Coronary artery (tissue), 2 donors: ENCODE measurements at regions not wholly inside any gene's neighbourhood (a gene's known extent, or its start where the extent isn't known, plus 50 kb on each side); places are given as distances from the start of the nearest gene placed in this dataset.

Experiments
- DNase-seq: peaks from one replicate; pipeline ENCODE4 v3.0.0-alpha.2; 2017; ENCODE audit warnings: low spot score
- H3K27ac ChIP-seq, 2 donors: fragments of 200-600 bp; sonication (generic); one replicate each; pipeline ENCODE4 v1.5.1; 2016 to 2019
- H3K4me3 ChIP-seq: fragments of 200-600 bp; sonication (generic); 2 replicates; pipeline ENCODE4 v1.5.1; 2016; ENCODE audit warnings: mild to moderate bottlenecking, moderate library complexity
- CTCF ChIP-seq: fragments of 200-600 bp; sonication (generic); IDR thresholded peaks from one replicate; pipeline ENCODE4 v1.5.1; 2019; ENCODE audit warnings: antibody characterized with exemption

GRCh38 chr10:119996944-119997343 lies 104.4 kb downstream of the SEC23IP start:
- no peak overlapping the region for H3K27ac ChIP-seq
- no peak for TF ChIP-seq CTCF
- H3K4me3 ChIP-seq = no peak overlapping the region
- no peak for DNase-seq

GRCh38 chr10:119997429-119997828 lies 104.9 kb downstream of the SEC23IP start:
- Histone ChIP-seq H3K27ac (no peak overlapping the region), H3K4me3 (no peak overlapping the region)
- DNase-seq = no peak
- TF ChIP-seq CTCF = no peak

- TF ChIP-seq CTCF = no peak
- H3K27ac ChIP-seq = no peak overlapping the region
- no peak for DNase-seq
- no peak overlapping the region for H3K4me3 ChIP-seq
These were observed 110.3 kb downstream of the SEC23IP start for GRCh38 chr10:120002785-120003184.

GRCh38 chr10:120005207-120006201 lies 113.0 kb downstream of the SEC23IP start:
- no peak for TF ChIP-seq CTCF
- DNase-seq = no peak
- H3K27ac ChIP-seq = no peak overlapping the region
- no peak overlapping the region for H3K4me3 ChIP-seq

- Histone ChIP-seq H3K27ac (no peak overlapping the region), H3K4me3 (no peak overlapping the region)
- no peak for DNase-seq
- TF ChIP-seq CTCF = no peak
These were observed 114.7 kb downstream of the SEC23IP start for GRCh38 chr10:120007261-120007660.

GRCh38 chr10:120011359-120012130 lies 119.0 kb downstream of the SEC23IP start:
- no peak for TF ChIP-seq CTCF
- Histone ChIP-seq H3K27ac (no peak overlapping the region), H3K4me3 (no peak overlapping the region)
- DNase-seq = no peak
